ENCODE measurements at regions not wholly inside any gene's neighbourhood (a gene's known extent, or its start where the extent isn't known, plus 50 kb on each side); places are given as distances from the start of the nearest gene placed in this dataset.

GRCh38 chr7:67698354-67698753, 701.7 kb downstream of the TYW1 start:
- H3K4me3 ChIP-seq (ENCODE audit: low read length) = no peak overlapping the region
- TF ChIP-seq EZH2 (IDR thresholded peaks at IDR 0.05; ENCODE audit: low read length, unreplicated experiment) = no peak
- TF ChIP-seq EZH2phosphoT487 (IDR thresholded peaks at IDR 0.05; ENCODE audit: borderline replicate concordance, low read length) = no peak
- no peak for TF ChIP-seq CTCF (conservative IDR thresholded peaks at IDR 0.05; ENCODE audit: low read depth, low read length)
- DNase-seq (no peak), ATAC-seq (no peak)
- ChIA-PET POLR2A (ENCODE audit: unreplicated experiment) (no interaction called here), CTCF (no interaction called here)
- H3K79me2 ChIP-seq (ENCODE audit: low read length) = no peaks in the 10 kb centered on the region
- intact Hi-C loops (cut with micrococcal nuclease) = no loop called here
- H3F3A ChIP-seq (ENCODE audit: low read length, unreplicated experiment) = no peaks in the 10 kb centered on the region
- H3K9me3 ChIP-seq (ENCODE audit: low read length) = no peaks in the 10 kb centered on the region
- H3K4me1 ChIP-seq (ENCODE audit: insufficient read depth, low read length) = no peaks in the 10 kb centered on the region
- no TSS peak for BruUV-seq (replicated peaks)
- H3K27ac ChIP-seq (ENCODE audit: low read length) = no peak overlapping the region
- H3K9me2 ChIP-seq (replicated peaks; ENCODE audit: low read length) = no peaks in the 10 kb centered on the region
- H2AFZ ChIP-seq (ENCODE audit: low read length) = no peak overlapping the region
- no peaks in the 10 kb centered on the region for H3K36me3 ChIP-seq (ENCODE audit: low read depth, low read length)
- H3K9ac ChIP-seq (ENCODE audit: low read length) = no peak overlapping the region
- H3K4me2 ChIP-seq (ENCODE audit: low read length) = no peak overlapping the region
- no peaks in the 10 kb centered on the region for H3K27me3 ChIP-seq (ENCODE audit: low read length)
- no peaks in the 10 kb centered on the region for H4K20me1 ChIP-seq (ENCODE audit: low read length)

DNA sequence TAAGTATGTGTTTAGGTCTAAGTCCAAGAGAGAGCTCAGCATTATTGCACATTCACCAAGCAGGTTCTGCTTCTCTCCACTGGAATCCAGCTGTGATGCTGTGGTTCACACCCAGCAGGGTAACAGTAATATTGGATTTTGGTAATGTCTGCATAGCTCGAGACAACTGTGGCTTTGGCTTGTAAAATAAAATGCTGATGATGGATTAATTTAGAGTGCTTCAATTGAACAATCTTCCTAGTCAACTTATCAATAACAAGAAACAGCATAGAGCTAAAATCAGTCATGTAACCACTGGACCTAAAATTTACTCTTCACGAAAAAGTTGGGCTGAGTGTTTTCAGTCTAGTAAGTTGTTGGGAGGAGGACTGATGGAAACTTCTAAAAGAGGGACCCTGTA, 709.2 kb downstream of the TYW1 start:
- Histone ChIP-seq H3K9ac (ENCODE audit: low read length) (no peak overlapping the region), H3K9me2 (replicated peaks; ENCODE audit: low read length) (no peaks in the 10 kb centered on the region), H4K20me1 (ENCODE audit: low read length) (no peaks in the 10 kb centered on the region), H3K27me3 (ENCODE audit: low read length) (no peaks in the 10 kb centered on the region), H3K4me1 (ENCODE audit: insufficient read depth, low read length) (no peaks in the 10 kb centered on the region), H3K4me2 (ENCODE audit: low read length) (no peak overlapping the region), H3K4me3 (ENCODE audit: low read length) (no peak overlapping the region), H3K27ac (ENCODE audit: low read length) (no peak overlapping the region), H2AFZ (ENCODE audit: low read length) (no peak overlapping the region), H3K9me3 (ENCODE audit: low read length) (no peaks in the 10 kb centered on the region), H3K36me3 (ENCODE audit: low read depth, low read length) (no peaks in the 10 kb centered on the region), H3K79me2 (ENCODE audit: low read length) (no peaks in the 10 kb centered on the region), H3F3A (ENCODE audit: low read length, unreplicated experiment) (no peaks in the 10 kb centered on the region)
- no TSS peak for BruUV-seq (replicated peaks)
- TF ChIP-seq EZH2 (IDR thresholded peaks at IDR 0.05; ENCODE audit: low read length, unreplicated experiment) = no peak
- no peak for ATAC-seq
- no peak for DNase-seq
- intact Hi-C loops (cut with micrococcal nuclease) = no loop called here
- POLR2A ChIA-PET (ENCODE audit: unreplicated experiment) = no interaction called here
- CTCF ChIA-PET = no interaction called here

DNA sequence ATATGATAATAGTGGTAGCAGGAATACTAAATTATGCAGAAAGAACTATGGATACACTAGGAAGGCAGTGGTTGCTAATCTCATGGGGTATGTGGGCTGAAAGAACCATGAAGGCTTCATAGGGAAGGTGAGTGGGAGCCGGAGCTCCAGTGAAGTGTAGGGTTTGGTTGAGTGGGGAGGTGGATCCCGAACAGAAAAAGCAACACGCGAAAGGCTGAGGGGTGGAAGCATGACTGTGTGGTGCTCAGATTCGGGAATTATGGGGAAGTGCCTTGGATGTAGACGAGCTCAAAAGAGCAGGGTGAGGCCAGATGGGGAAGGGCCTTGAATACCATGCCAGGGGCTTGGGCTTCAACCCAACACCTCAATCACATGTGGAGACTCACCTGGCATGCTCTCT, 715.1 kb downstream of the TYW1 start:
- H3K9me3 ChIP-seq (ENCODE audit: low read length) = no peaks in the 10 kb centered on the region
- ATAC-seq (no peak), DNase-seq (no peak)
- H3K9me2 ChIP-seq (replicated peaks; ENCODE audit: low read length) = no peaks in the 10 kb centered on the region
- TF ChIP-seq EZH2phosphoT487 (IDR thresholded peaks at IDR 0.05; ENCODE audit: borderline replicate concordance, low read length) (no peak), EZH2 (IDR thresholded peaks at IDR 0.05; ENCODE audit: low read length, unreplicated experiment) (no peak), CTCF (conservative IDR thresholded peaks at IDR 0.05; ENCODE audit: low read depth, low read length) (no peak)
- no TSS peak for BruUV-seq (replicated peaks)
- H3K27me3 ChIP-seq (ENCODE audit: low read length) = no peaks in the 10 kb centered on the region
- CTCF ChIA-PET = no interaction called here
- H3F3A ChIP-seq (ENCODE audit: low read length, unreplicated experiment) = no peaks in the 10 kb centered on the region
- H3K9ac ChIP-seq (ENCODE audit: low read length) = no peak overlapping the region
- H4K20me1 ChIP-seq (ENCODE audit: low read length) = no peaks in the 10 kb centered on the region
- H3K4me1 ChIP-seq (ENCODE audit: insufficient read depth, low read length) = no peaks in the 10 kb centered on the region
- no peaks in the 10 kb centered on the region for H3K36me3 ChIP-seq (ENCODE audit: low read depth, low read length)
- H2AFZ ChIP-seq (ENCODE audit: low read length) = no peak overlapping the region
- no peak overlapping the region for H3K4me2 ChIP-seq (ENCODE audit: low read length)
- POLR2A ChIA-PET (ENCODE audit: unreplicated experiment) = no interaction called here
- no peak overlapping the region for H3K27ac ChIP-seq (ENCODE audit: low read length)
- H3K4me3 ChIP-seq (ENCODE audit: low read length) = no peak overlapping the region
- H3K79me2 ChIP-seq (ENCODE audit: low read length) = no peaks in the 10 kb centered on the region
- intact Hi-C loops (cut with micrococcal nuclease) = no loop called here
